H1 (cell line): ENCODE measurements at regions not wholly inside any gene's neighbourhood (a gene's known extent, or its start where the extent isn't known, plus 50 kb on each side); places are given as distances from the start of the nearest gene placed in this dataset.

Experiments
- CTCF ChIA-PET: fragments of 300-600 bp; sonication (Branson Sonifier 250); formaldehyde crosslinking; loops from one replicate; lab custom pipeline; 2021; ENCODE audit not compliant: partially characterized antibody; lab: Charles Lee
- POLR2A ChIA-PET: fragments of 300-600 bp; sonication (Branson Sonifier 250); formaldehyde crosslinking; loops from one replicate; lab custom pipeline; 2021; ENCODE audit warnings: inconsistent platforms; ENCODE audit not compliant: partially characterized antibody; lab: Charles Lee
- DNase-seq, 2 experiments: peaks; one replicate each; pipeline versions ENCODE4 v3.0.0 to v3.0.0-alpha.2; 2010 to 2022; ENCODE audit warnings: low spot score in 2 of 2, low read depth in 1 of 2, mixed read lengths in 1 of 2
- FAIRE-seq: peaks from 2 replicates; lab custom pipeline; 2011; peaks lifted over from hg19 to GRCh38; lab: Jason Lieb, UNC
- H2AFZ ChIP-seq: 2 replicates; pipeline ENCODE4 v1.8.1; 2012; ENCODE audit warnings: low read length, inconsistent platforms
- H2AK5ac ChIP-seq: 2 replicates; pipeline ENCODE4 v1.6.1; 2013; ENCODE audit warnings: low read depth, low read length
- H2BK120ac ChIP-seq: replicated peaks from 2 replicates; pipeline ENCODE3; 2013; ENCODE audit warnings: low read depth, low read length, inconsistent platforms
- H2BK12ac ChIP-seq: 2 replicates; pipeline ENCODE4 v1.6.1; 2013; ENCODE audit warnings: low read depth, low read length
- H2BK15ac ChIP-seq: 2 replicates; pipeline ENCODE4 v1.6.1; 2013; ENCODE audit warnings: low read length
- H2BK20ac ChIP-seq: 2 replicates; pipeline ENCODE4 v1.6.1; 2013; ENCODE audit warnings: low read length
- H2BK5ac ChIP-seq: 2 replicates; pipeline ENCODE4 v1.6.1; 2013; ENCODE audit warnings: low read depth, low read length
- H3K14ac ChIP-seq: 2 replicates; pipeline ENCODE4 v1.6.1; 2013; ENCODE audit warnings: inconsistent platforms; ENCODE audit not compliant: insufficient read length
- H3K18ac ChIP-seq: 2 replicates; pipeline ENCODE4 v1.6.1; 2013; ENCODE audit warnings: low read length; ENCODE audit errors: extremely low read depth
- H3K23ac ChIP-seq: 2 replicates; pipeline ENCODE4 v1.6.1; 2013; ENCODE audit warnings: inconsistent platforms; ENCODE audit not compliant: insufficient read length
- H3K23me2 ChIP-seq: 2 replicates; pipeline ENCODE4 v1.6.1; 2013; ENCODE audit warnings: low read depth, low read length
- H3K27ac ChIP-seq: 2 replicates; pipeline ENCODE4 v1.6.1; 2011; ENCODE audit warnings: low read depth, low read length, inconsistent platforms
- H3K27me3 ChIP-seq, 4 experiments: replicated peaks in 1 of 4; 1 replicate in 1 of 4; 2 replicates in 3 of 4; pipeline versions ENCODE4 v1.6.1 to v1.8.1; 2011 to 2013; ENCODE audit warnings: low read length in 3 of 4, mild to moderate bottlenecking in 3 of 4, inconsistent platforms in 2 of 4, mixed read lengths in 2 of 4, moderate library complexity in 1 of 4; ENCODE audit not compliant: control insufficient read depth in 3 of 4, insufficient read depth in 3 of 4; ENCODE audit errors: extremely low read depth in 1 of 4
- H3K36me3 ChIP-seq, 4 experiments: 2 replicates each; pipeline versions ENCODE4 v1.6.1 to v1.8.1; 2011 to 2013; ENCODE audit warnings: mild to moderate bottlenecking in 4 of 4, low read length in 3 of 4, moderate library complexity in 2 of 4, control low read depth in 1 of 4, inconsistent platforms in 1 of 4; ENCODE audit not compliant: insufficient read depth in 4 of 4, control insufficient read depth in 2 of 4
- H3K4ac ChIP-seq: replicated peaks from 2 replicates; pipeline ENCODE3; 2013; ENCODE audit warnings: low read length, low read depth, mixed read lengths, inconsistent platforms; ENCODE audit not compliant: insufficient read length
- H3K4me1 ChIP-seq, 4 experiments: replicated peaks in 1 of 4; 1 replicate in 1 of 4; 2 replicates in 3 of 4; pipeline versions ENCODE4 v1.6.1 to v1.8.1; 2011 to 2013; ENCODE audit warnings: low read length in 3 of 4, inconsistent platforms in 2 of 4, mixed read lengths in 1 of 4; ENCODE audit not compliant: insufficient read depth in 4 of 4, control insufficient read depth in 3 of 4
- H3K4me2 ChIP-seq, 2 experiments: 2 replicates each; pipeline versions ENCODE4 v1.6.1 to v1.8.1; 2011 to 2013; ENCODE audit warnings: low read depth in 2 of 2, low read length in 2 of 2, control low read depth in 1 of 2, inconsistent platforms in 1 of 2, mild to moderate bottlenecking in 1 of 2; ENCODE audit not compliant: insufficient read depth in 1 of 2
- H3K4me3 ChIP-seq, 4 experiments: fragments of 200-600, 300-600 bp in 1 of 4; sonication (generic), shearing (Covaris generic), sonication (Bioruptor Twin) in 1 of 4; 2 replicates each; pipeline versions ENCODE4 v1.5.1 to v1.8.1; 2011 to 2016; ENCODE audit warnings: low read length in 4 of 4, low read depth in 3 of 4, control low read depth in 2 of 4, inconsistent platforms in 2 of 4, mild to moderate bottlenecking in 2 of 4, mixed read lengths in 1 of 4, moderate library complexity in 1 of 4; ENCODE audit not compliant: insufficient read depth in 2 of 4; ENCODE audit errors: extremely low read depth in 1 of 4
- H3K56ac ChIP-seq: replicated peaks from 2 replicates; pipeline ENCODE3; 2013; ENCODE audit warnings: low read depth, mild to moderate bottlenecking, mixed read lengths, low read length, inconsistent platforms; ENCODE audit not compliant: insufficient read length
- H3K79me1 ChIP-seq: 2 replicates; pipeline ENCODE4 v1.6.1; 2013; ENCODE audit warnings: low read depth, low read length, control low read depth
- H3K79me2 ChIP-seq, 2 experiments: 2 replicates each; pipeline versions ENCODE4 v1.6.1 to v1.8.1; 2012 to 2013; ENCODE audit warnings: low read length in 2 of 2, mild to moderate bottlenecking in 2 of 2, inconsistent platforms in 1 of 2; ENCODE audit not compliant: insufficient read depth in 2 of 2, control insufficient read depth in 1 of 2
- H3K9ac ChIP-seq, 4 experiments: replicated peaks in 1 of 4; 1 replicate in 1 of 4; 2 replicates in 3 of 4; pipeline versions ENCODE4 v1.6.1 to v1.8.1; 2011 to 2013; ENCODE audit warnings: low read depth in 3 of 4, low read length in 3 of 4, control low read depth in 2 of 4, mild to moderate bottlenecking in 2 of 4, moderate library complexity in 2 of 4, inconsistent platforms in 1 of 4; ENCODE audit errors: extremely low read depth in 1 of 4
- H3K9me3 ChIP-seq, 2 experiments: 2 replicates each; pipeline versions ENCODE4 v1.6.1 to v1.8.1; 2012 to 2013; ENCODE audit warnings: mild to moderate bottlenecking in 2 of 2, moderate library complexity in 2 of 2, control low read depth in 1 of 2, inconsistent platforms in 1 of 2, low read depth in 1 of 2, low read length in 1 of 2, mixed read lengths in 1 of 2; ENCODE audit not compliant: insufficient read depth in 2 of 2
- H4K20me1 ChIP-seq, 2 experiments: replicated peaks in 1 of 2; 2 replicates each; pipeline versions ENCODE3 to v1.8.1; 2011 to 2013; ENCODE audit warnings: inconsistent platforms in 2 of 2, low read length in 2 of 2, mild to moderate bottlenecking in 1 of 2; ENCODE audit not compliant: insufficient read depth in 2 of 2, control insufficient read depth in 1 of 2
- H4K5ac ChIP-seq: 2 replicates; pipeline ENCODE4 v1.6.1; 2013; ENCODE audit warnings: low read length, low read depth, mixed read lengths, inconsistent platforms; ENCODE audit not compliant: insufficient read length
- H4K8ac ChIP-seq: 2 replicates; pipeline ENCODE4 v1.8.0; 2013; ENCODE audit warnings: mild to moderate bottlenecking, moderate library complexity, low read length, inconsistent platforms; ENCODE audit not compliant: insufficient read depth; ENCODE audit errors: extremely low read depth
- H4K91ac ChIP-seq: replicated peaks from 2 replicates; pipeline ENCODE3; 2013; ENCODE audit warnings: low read length, mixed read lengths, inconsistent platforms; ENCODE audit not compliant: insufficient read length
- BRCA1 ChIP-seq: IDR thresholded peaks from 2 replicates; pipeline ENCODE4 v1.6.1; 2012; ENCODE audit warnings: low read depth, low read length, improper control_type of control experiment
- CBX8 ChIP-seq: fragments of 300-800, 300-1000 bp; sonication (generic); IDR thresholded peaks from 2 replicates; pipeline ENCODE4 v1.7.1; 2016; ENCODE audit warnings: low read depth, low read length, borderline replicate concordance
- CTBP2 ChIP-seq: IDR thresholded peaks from 2 replicates; pipeline ENCODE4 v1.7.0; 2011; ENCODE audit warnings: borderline replicate concordance, mild to moderate bottlenecking, moderate library complexity, mixed read lengths, low read length; ENCODE audit not compliant: insufficient read depth, insufficient read length
- EP300 ChIP-seq, 2 experiments: IDR thresholded peaks; 1 replicate in 1 of 2; 2 replicates in 1 of 2; pipeline ENCODE4 v1.6.1; 2011 to 2012; ENCODE audit warnings: low read depth in 2 of 2, low read length in 2 of 2, mild to moderate bottlenecking in 2 of 2, borderline replicate concordance in 1 of 2, inconsistent platforms in 1 of 2, moderate library complexity in 1 of 2
- HDAC2 ChIP-seq, 2 experiments: fragments of 300-600 bp in 1 of 2; sonication (generic) in 1 of 2; IDR thresholded peaks; 2 replicates each; pipeline ENCODE4 v1.6.1; 2011 to 2012; ENCODE audit warnings: low read depth in 2 of 2, low read length in 2 of 2, mild to moderate bottlenecking in 2 of 2, moderate library complexity in 2 of 2, borderline replicate concordance in 1 of 2, inconsistent platforms in 1 of 2
- JUN ChIP-seq: IDR thresholded peaks from 2 replicates; pipeline ENCODE4 v1.6.1; 2011; ENCODE audit warnings: low read depth, mild to moderate bottlenecking, improper control_type of control experiment, low read length
- KDM4A ChIP-seq: IDR thresholded peaks from one replicate; pipeline ENCODE4 v1.7.1; 2012; ENCODE audit warnings: low read depth, mild to moderate bottlenecking, moderate library complexity, low read length, inconsistent platforms; ENCODE audit not compliant: severe bottlenecking
- NANOG ChIP-seq: IDR thresholded peaks from 2 replicates; pipeline ENCODE4 v1.6.1; 2011; ENCODE audit warnings: low read length, low read depth, mild to moderate bottlenecking, inconsistent platforms; ENCODE audit not compliant: insufficient read depth, poor library complexity, severe bottlenecking
- POLR2AphosphoS5 ChIP-seq: IDR thresholded peaks from 2 replicates; pipeline ENCODE4 v1.6.1; 2011; ENCODE audit warnings: low read depth, low read length
- RXRA ChIP-seq: IDR thresholded peaks from 2 replicates; pipeline ENCODE4 v1.6.1; 2011; ENCODE audit warnings: low read depth, mild to moderate bottlenecking, low read length, moderate library complexity; ENCODE audit not compliant: insufficient read depth
- SRF ChIP-seq: IDR thresholded peaks from 2 replicates; pipeline ENCODE4 v1.6.1; 2011; ENCODE audit warnings: mild to moderate bottlenecking, low read depth, low read length, moderate library complexity
- TAF1 ChIP-seq: IDR thresholded peaks from 2 replicates; pipeline ENCODE4 v1.6.1; 2011; ENCODE audit warnings: mild to moderate bottlenecking, low read depth, low read length
- TBP ChIP-seq: IDR thresholded peaks from 2 replicates; pipeline ENCODE4 v1.6.1; 2011; ENCODE audit warnings: low read depth, low read length, improper control_type of control experiment
- TCF12 ChIP-seq: IDR thresholded peaks from 2 replicates; pipeline ENCODE4 v1.6.1; 2011; ENCODE audit warnings: low read depth, mild to moderate bottlenecking, low read length
- WGBS, 2 experiments: shearing (Covaris generic) in 1 of 2; methylation state at CpG; one replicate each; pipeline versions ENCODE4 v1.1.6 to v1.1.7; 2013 to 2015; ENCODE audit warnings: low lambda C conversion rate in 2 of 2, mixed read lengths in 2 of 2, inconsistent platforms in 1 of 2, low coverage in 1 of 2, missing lambda C conversion rate in 1 of 2; ENCODE audit not compliant: insufficient replicate concordance in 2 of 2, insufficient coverage in 1 of 2, insufficient read length in 1 of 2; ENCODE audit errors: extremely low coverage in 1 of 2, missing lambda C conversion rate in 1 of 2; 5-methylcytosine and 5-hydroxymethylcytosine counted together

GRCh38 chr7:73967832-73968290 lies 60.1 kb upstream of the ELN start:
- DNase-seq (peak in 1 of 2 experiments; percentile 14), FAIRE-seq (no peak)
- ChIA-PET CTCF (no interaction called here), POLR2A (no interaction called here)
- Histone ChIP-seq H2BK20ac (no peak overlapping the region), H2BK15ac (no peak overlapping the region), H4K5ac (no peak overlapping the region), H3K9me3 (peaks cover 0 to 11% of the 10 kb centered on the region in 2 experiments; a peak in 3 of 4 replicates), H3K4me3 (no peak overlapping the region), H3K23ac (no peak overlapping the region), H4K91ac (no peak overlapping the region), H2AK5ac (no peak overlapping the region), H2BK120ac (no peak overlapping the region), H3K14ac (no peak overlapping the region), H3K4me2 (no peak overlapping the region), H3K18ac (no peak overlapping the region), H3K79me2 (no peaks in the 10 kb centered on the region), H3K79me1 (no peaks in the 10 kb centered on the region), H2AFZ (no peak overlapping the region), H3K9ac (no peak overlapping the region), H4K20me1 (no peaks in the 10 kb centered on the region), H3K56ac (no peak overlapping the region), H3K27ac (no peak overlapping the region), H2BK5ac (no peak overlapping the region), H3K4me1 (peaks cover 0 to 3% (median under 1%) of the 10 kb centered on the region in 4 experiments; a peak in 2 of 7 replicates), H3K4ac (no peak overlapping the region), H3K27me3 (no peaks in the 10 kb centered on the region), H4K8ac (no peak overlapping the region; the same call in 1 of the 2 replicates), H3K36me3 (no peaks in the 10 kb centered on the region), H2BK12ac (no peak overlapping the region), H3K23me2 (peaks cover 4% of the 10 kb centered on the region; the same call in 1 of the 2 replicates)
- 93% methylated on average over 2 of the region's 2 CpGs; no CpG with 5 or more reads in 1 of the 2 experiments for WGBS, 2 experiments
- no peak for TF ChIP-seq POLR2AphosphoS5
- TF ChIP-seq CBX8, result no peak
- TF ChIP-seq BRCA1, result no peak
- no peak for TF ChIP-seq KDM4A
- no peak for TF ChIP-seq TBP
- TF ChIP-seq SRF, result no peak
- no peak for TF ChIP-seq TCF12
- TF ChIP-seq HDAC2 (IDR thresholded peaks at IDR 0.05; ENCODE audit: borderline replicate concordance in 1 of 2, low read depth in 2 of 2, low read length in 2 of 2), result no peak
- TF ChIP-seq EP300 (IDR thresholded peaks at IDR 0.05; ENCODE audit: borderline replicate concordance in 1 of 2, low read depth in 2 of 2, low read length in 2 of 2), result no peak
- no peak for TF ChIP-seq TAF1
- no peak for TF ChIP-seq CTBP2
- TF ChIP-seq RXRA, result no peak
- TF ChIP-seq JUN, result no peak
- no peak for TF ChIP-seq NANOG
